ENCODE measurements at regions not wholly inside any gene's neighbourhood (a gene's known extent, or its start where the extent isn't known, plus 50 kb on each side); places are given as distances from the start of the nearest gene placed in this dataset.
A peak's percentile ranks its signal among the peaks of the same experiment; 100 is the strongest.
"Not testable (repeated sequence)": the region's sequence is repeated elsewhere in the genome, so short reads cannot be mapped to it uniquely, and the experiment has no call there.

- DNase-seq, result no peak
These were observed 204.0 kb downstream of the FZD1 start for GRCh38 chr7:91468256-91468655.

- no peak for DNase-seq
These were observed 209.4 kb downstream of the FZD1 start for GRCh38 chr7:91473619-91474018.

GRCh38 chr7:91474074-91474473 lies 209.8 kb downstream of the FZD1 start:
- DNase-seq, result no peak

- DNase-seq, result not testable (repeated sequence)
These were observed 216.2 kb downstream of the FZD1 start for GRCh38 chr7:91480470-91480869.

- DNase-seq, result no peak
These were observed 227.6 kb downstream of the FZD1 start for GRCh38 chr7:91491868-91492267.

GRCh38 chr7:91492317-91492716 lies 228.1 kb downstream of the FZD1 start:
- DNase-seq, result no peak

- no peak for DNase-seq
These were observed 228.5 kb downstream of the FZD1 start for GRCh38 chr7:91492773-91493172.

GRCh38 chr7:91494450-91494849 lies 230.2 kb downstream of the FZD1 start:
- DNase-seq, result no peak

GRCh38 chr7:91496251-91496820 lies 232.1 kb downstream of the FZD1 start:
- DNase-seq, result no peak

- not testable (repeated sequence) for DNase-seq
These were observed 233.0 kb downstream of the FZD1 start for GRCh38 chr7:91497277-91497676.

- no peak for DNase-seq
These were observed 239.8 kb downstream of the FZD1 start for GRCh38 chr7:91503934-91504555.

GRCh38 chr7:91504919-91505318 lies 240.7 kb downstream of the FZD1 start:
- DNase-seq, result no peak

GRCh38 chr7:91506966-91507365 lies 242.7 kb downstream of the FZD1 start:
- DNase-seq, result not testable (repeated sequence)

GRCh38 chr7:91511861-91512260 lies 247.6 kb downstream of the FZD1 start:
- DNase-seq, result not testable (repeated sequence)

GRCh38 chr7:91512958-91513357 lies 248.7 kb downstream of the FZD1 start:
- DNase-seq, result no peak

GRCh38 chr7:91514591-91514990 lies 250.4 kb downstream of the FZD1 start:
- DNase-seq, result no peak

GRCh38 chr7:91515961-91516360 lies 251.7 kb downstream of the FZD1 start:
- no peak for DNase-seq

- no peak for DNase-seq
These were observed 253.1 kb downstream of the FZD1 start for GRCh38 chr7:91517201-91517785.

- DNase-seq, result no peak
These were observed 253.8 kb downstream of the FZD1 start for GRCh38 chr7:91518058-91518457.

GRCh38 chr7:91519241-91520158 lies 255.3 kb downstream of the FZD1 start:
- DNase-seq, result no peak

GRCh38 chr7:91520645-91521044 lies 256.4 kb downstream of the FZD1 start:
- DNase-seq, result peak; percentile 79

GRCh38 chr7:91526404-91526803 lies 262.2 kb downstream of the FZD1 start:
- no peak for DNase-seq

GRCh38 chr7:91527460-91527859 lies 263.2 kb downstream of the FZD1 start:
- DNase-seq, result no peak

- no peak for DNase-seq
These were observed 269.8 kb downstream of the FZD1 start for GRCh38 chr7:91533996-91534395.

Data from NCI-H524 treated with DMSO at 0.1 percent for 48 hours (cell line).